ENCODE measurements at regions not wholly inside any gene's neighbourhood (a gene's known extent, or its start where the extent isn't known, plus 50 kb on each side); places are given as distances from the start of the nearest gene placed in this dataset.

DNA sequence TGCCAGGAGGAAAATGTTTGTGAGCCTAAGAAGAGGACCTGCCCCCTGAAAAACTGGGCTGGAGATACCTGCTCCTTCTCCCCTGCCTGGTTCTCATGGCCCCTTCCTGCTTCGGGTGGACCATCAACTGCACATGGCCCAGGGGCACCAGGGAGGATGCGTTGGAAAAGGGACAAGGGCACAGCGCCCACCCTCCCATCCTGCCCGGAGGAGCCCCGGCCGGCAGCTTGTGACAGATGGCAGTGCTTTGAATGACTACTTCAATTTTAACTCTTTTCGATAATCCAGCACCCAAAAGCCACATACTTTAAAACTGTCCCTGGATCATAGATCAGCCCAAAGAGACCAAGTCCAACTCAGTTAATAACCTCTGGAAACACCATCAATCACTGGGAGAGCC is 135.8 kb upstream of the NECTIN1 start:
- FAIRE-seq (no peak), DNase-seq (ENCODE audit: low read depth, low spot score) (no peak), ATAC-seq (no peak)
- in situ Hi-C loops (cut with MboI) (no loop called here), intact Hi-C loops (cut with micrococcal nuclease; ENCODE audit: unreplicated experiment) (no loop called here)
- WGBS (ENCODE audit: insufficient coverage, insufficient replicate concordance, low lambda C conversion rate, missing lambda C conversion rate) = 29% methylated on average over 7 of the region's 7 CpGs
- Histone ChIP-seq H3K4me2 (ENCODE audit: control insufficient read depth, insufficient read depth) (no peak overlapping the region), H4K20me1 (ENCODE audit: control insufficient read depth, insufficient read depth) (no peaks in the 10 kb centered on the region), H3K4me1 (ENCODE audit: control insufficient read depth, insufficient read depth, low read length) (no peaks in the 10 kb centered on the region), H3K9ac (ENCODE audit: control insufficient read depth, insufficient read depth, low read length) (no peak overlapping the region), H3K36me3 (ENCODE audit: control insufficient read depth in 2 of 2, insufficient read depth in 2 of 2, low read length in 1 of 2) (no peaks in the 10 kb centered on the region), H2AFZ (ENCODE audit: control insufficient read depth, low read depth, low read length) (no peak overlapping the region), H3K4me3 (no peak overlapping the region), H3K9me3 (replicated peaks; ENCODE audit: control insufficient read depth, insufficient read depth, low read length) (no peaks in the 10 kb centered on the region), H3K27me3 (replicated peaks in 1 of 2; ENCODE audit: control insufficient read depth in 2 of 2, insufficient read depth in 2 of 2, low read length in 1 of 2) (peaks cover 0 to 3% of the 10 kb centered on the region in 2 experiments; a peak in 3 of 4 replicates), H3K79me2 (ENCODE audit: control insufficient read depth, insufficient read depth, low read length) (no peaks in the 10 kb centered on the region), H3K27ac (ENCODE audit: control insufficient read depth, insufficient read depth) (no peak overlapping the region)
- CTCF ChIA-PET = no interaction called here
- TF ChIP-seq RUNX3 (IDR thresholded peaks at IDR 0.05; ENCODE audit: low read length) (no peak), MEF2A (IDR thresholded peaks at IDR 0.05; ENCODE audit: insufficient read depth, low read depth, low read length) (no peak), SMAD1 (IDR thresholded peaks at IDR 0.05; ENCODE audit: low read depth, partially characterized antibody) (no peak), ZNF384 (IDR thresholded peaks at IDR 0.05; ENCODE audit: borderline replicate concordance, low read depth, low read length) (no peak), SPI1 (IDR thresholded peaks at IDR 0.05; ENCODE audit: borderline replicate concordance, insufficient read depth, low read depth, low read length) (no peak), PML (IDR thresholded peaks at IDR 0.05; ENCODE audit: low read length) (no peak), CREB1 (IDR thresholded peaks at IDR 0.05; ENCODE audit: low read depth) (no peak), CBFB (IDR thresholded peaks at IDR 0.05; ENCODE audit: low read depth) (no peak), CHD2 (IDR thresholded peaks at IDR 0.05; ENCODE audit: borderline replicate concordance, low read depth, low read length) (no peak), ESRRA (IDR thresholded peaks at IDR 0.05; ENCODE audit: low read length) (no peak), IKZF1 (conservative IDR thresholded peaks at IDR 0.05) (no peak), JUNB (IDR thresholded peaks at IDR 0.05) (no peak)
- TF ChIP-seq, protein P1, sequence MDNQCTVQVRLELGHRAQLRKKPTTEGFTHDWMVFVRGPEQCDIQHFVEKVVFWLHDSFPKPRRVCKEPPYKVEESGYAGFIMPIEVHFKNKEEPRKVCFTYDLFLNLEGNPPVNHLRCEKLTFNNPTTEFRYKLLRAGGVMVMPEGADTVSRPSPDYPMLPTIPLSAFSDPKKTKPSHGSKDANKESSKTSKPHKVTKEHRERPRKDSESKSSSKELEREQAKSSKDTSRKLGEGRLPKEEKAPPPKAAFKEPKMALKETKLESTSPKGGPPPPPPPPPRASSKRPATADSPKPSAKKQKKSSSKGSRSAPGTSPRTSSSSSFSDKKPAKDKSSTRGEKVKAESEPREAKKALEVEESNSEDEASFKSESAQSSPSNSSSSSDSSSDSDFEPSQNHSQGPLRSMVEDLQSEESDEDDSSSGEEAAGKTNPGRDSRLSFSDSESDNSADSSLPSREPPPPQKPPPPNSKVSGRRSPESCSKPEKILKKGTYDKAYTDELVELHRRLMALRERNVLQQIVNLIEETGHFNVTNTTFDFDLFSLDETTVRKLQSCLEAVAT (IDR thresholded peaks at IDR 0.05) = no peak
- TF ChIP-seq, protein P2, sequence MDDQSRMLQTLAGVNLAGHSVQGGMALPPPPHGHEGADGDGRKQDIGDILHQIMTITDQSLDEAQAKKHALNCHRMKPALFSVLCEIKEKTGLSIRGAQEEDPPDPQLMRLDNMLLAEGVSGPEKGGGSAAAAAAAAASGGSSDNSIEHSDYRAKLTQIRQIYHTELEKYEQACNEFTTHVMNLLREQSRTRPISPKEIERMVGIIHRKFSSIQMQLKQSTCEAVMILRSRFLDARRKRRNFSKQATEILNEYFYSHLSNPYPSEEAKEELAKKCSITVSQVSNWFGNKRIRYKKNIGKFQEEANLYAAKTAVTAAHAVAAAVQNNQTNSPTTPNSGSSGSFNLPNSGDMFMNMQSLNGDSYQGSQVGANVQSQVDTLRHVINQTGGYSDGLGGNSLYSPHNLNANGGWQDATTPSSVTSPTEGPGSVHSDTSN (IDR thresholded peaks at IDR 0.05; ENCODE audit: insufficient replicate concordance, low read depth, low read length) = no peak
- TF ChIP-seq, protein P3, sequence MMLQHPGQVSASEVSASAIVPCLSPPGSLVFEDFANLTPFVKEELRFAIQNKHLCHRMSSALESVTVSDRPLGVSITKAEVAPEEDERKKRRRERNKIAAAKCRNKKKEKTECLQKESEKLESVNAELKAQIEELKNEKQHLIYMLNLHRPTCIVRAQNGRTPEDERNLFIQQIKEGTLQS (IDR thresholded peaks at IDR 0.05; ENCODE audit: borderline replicate concordance, extremely low read depth, low read depth, low read length) = no peak
- SMC1A ChIA-PET (ENCODE audit: uncharacterized antibody, unreplicated experiment) = no interaction called here
- RAD21 ChIA-PET (ENCODE audit: unreplicated experiment) = no interaction called here
- BruUV-seq (replicated peaks) = no TSS peak
- POLR2A ChIA-PET = no interaction called here
